ENCODE measurements at regions not wholly inside any gene's neighbourhood (a gene's known extent, or its start where the extent isn't known, plus 50 kb on each side); places are given as distances from the start of the nearest gene placed in this dataset.

GRCh38 chr7:17236603-17237002, 61.8 kb upstream of the AHR start:
- DNase-seq (ENCODE audit: low read depth): no peak

GRCh38 chr7:17239046-17239445, 59.4 kb upstream of the AHR start:
- DNase-seq (ENCODE audit: low read depth): no peak

- no peak for DNase-seq (ENCODE audit: low read depth)
Measured at GRCh38 chr7:17239683-17240521, 58.5 kb upstream of the AHR start.

GRCh38 chr7:17242504-17242903, 55.9 kb upstream of the AHR start:
- DNase-seq (ENCODE audit: low read depth): no peak

- DNase-seq (ENCODE audit: low read depth): no peak
Measured at GRCh38 chr7:17244786-17245185, 53.7 kb upstream of the AHR start.

GRCh38 chr7:17247357-17247756, 51.1 kb upstream of the AHR start:
- no peak for DNase-seq (ENCODE audit: low read depth)

- DNase-seq (ENCODE audit: low read depth): no peak
Measured at GRCh38 chr7:17248527-17248926, 49.9 kb upstream of the AHR start.
